Stimulated activated naive CD4-positive, alpha-beta T cell treated with Interleukin-2 at 50 U/mL for 16 hours (primary cell): ENCODE measurements at regions not wholly inside any gene's neighbourhood (a gene's known extent, or its start where the extent isn't known, plus 50 kb on each side); places are given as distances from the start of the nearest gene placed in this dataset.
"Not testable (repeated sequence)": the region's sequence is repeated elsewhere in the genome, so short reads cannot be mapped to it uniquely, and the experiment has no call there.

Source experiments
- DNase-seq: peaks from one replicate; lab custom pipeline; 2025; lab: John Stamatoyannopoulos, UW

- no peak for DNase-seq
Measured at GRCh38 chr11:116335891-116336290, 436.9 kb downstream of the BUD13 start.

- no peak for DNase-seq
Measured at GRCh38 chr11:116335078-116335477, 437.7 kb downstream of the BUD13 start.

GRCh38 chr11:116334596-116334995, 438.2 kb downstream of the BUD13 start:
- no peak for DNase-seq

GRCh38 chr11:116333001-116333535, 439.7 kb downstream of the BUD13 start:
- no peak for DNase-seq

GRCh38 chr11:116332391-116332790, 440.4 kb downstream of the BUD13 start:
- DNase-seq = no peak

- no peak for DNase-seq
Measured at GRCh38 chr11:116331381-116331780, 441.4 kb downstream of the BUD13 start.

GRCh38 chr11:116330439-116331185, 442.2 kb downstream of the BUD13 start:
- DNase-seq = no peak

- no peak for DNase-seq
Measured at GRCh38 chr11:116329354-116330090, 443.3 kb downstream of the BUD13 start.

- DNase-seq = no peak
Measured at GRCh38 chr11:116328851-116329250, 443.9 kb downstream of the BUD13 start.

- no peak for DNase-seq
Measured at GRCh38 chr11:116328391-116328790, 444.4 kb downstream of the BUD13 start.

- DNase-seq = no peak
Measured at GRCh38 chr11:116326146-116326545, 446.6 kb downstream of the BUD13 start.

GRCh38 chr11:116325247-116325646, 447.5 kb downstream of the BUD13 start:
- no peak for DNase-seq

GRCh38 chr11:116324077-116324476, 448.7 kb downstream of the BUD13 start:
- not testable (repeated sequence) for DNase-seq

- DNase-seq = no peak
Measured at GRCh38 chr11:116317212-116317611, 455.6 kb downstream of the BUD13 start.

GRCh38 chr11:116314006-116314405, 458.8 kb downstream of the BUD13 start:
- DNase-seq = no peak

- DNase-seq = no peak
Measured at GRCh38 chr11:116312570-116313391, 460.0 kb downstream of the BUD13 start.

GRCh38 chr11:116311206-116311605, 461.6 kb downstream of the BUD13 start:
- DNase-seq = no peak

GRCh38 chr11:116310698-116311097, 462.1 kb downstream of the BUD13 start:
- no peak for DNase-seq

GRCh38 chr11:116310226-116310625, 462.6 kb downstream of the BUD13 start:
- no peak for DNase-seq

- no peak for DNase-seq
Measured at GRCh38 chr11:116309446-116309845, 463.3 kb downstream of the BUD13 start.

- no peak for DNase-seq
Measured at GRCh38 chr11:116302756-116303155, 470.0 kb downstream of the BUD13 start.

GRCh38 chr11:116301141-116301540, 471.6 kb downstream of the BUD13 start:
- DNase-seq = no peak
